DOHH2 (cell line): ENCODE measurements at regions not wholly inside any gene's neighbourhood (a gene's known extent, or its start where the extent isn't known, plus 50 kb on each side); places are given as distances from the start of the nearest gene placed in this dataset.

Experiments
- EZH2phosphoT487 ChIP-seq: fragments of 200-600 bp; sonication (generic); IDR thresholded peaks from 2 replicates; pipeline ENCODE4 v1.6.1; 2017; ENCODE audit warnings: borderline replicate concordance, mild to moderate bottlenecking, antibody characterized with exemption, low read length, moderate library complexity, mixed read lengths
- TF ChIP-seq, protein P1 (sequence below): fragments of 200-600 bp; sonication (generic); IDR thresholded peaks from one replicate; pipeline ENCODE4 v1.5.1; 2014; ENCODE audit warnings: antibody characterized with exemption, mild to moderate bottlenecking, low read depth, low read length; ENCODE audit not compliant: poor library complexity, severe bottlenecking

DNA sequence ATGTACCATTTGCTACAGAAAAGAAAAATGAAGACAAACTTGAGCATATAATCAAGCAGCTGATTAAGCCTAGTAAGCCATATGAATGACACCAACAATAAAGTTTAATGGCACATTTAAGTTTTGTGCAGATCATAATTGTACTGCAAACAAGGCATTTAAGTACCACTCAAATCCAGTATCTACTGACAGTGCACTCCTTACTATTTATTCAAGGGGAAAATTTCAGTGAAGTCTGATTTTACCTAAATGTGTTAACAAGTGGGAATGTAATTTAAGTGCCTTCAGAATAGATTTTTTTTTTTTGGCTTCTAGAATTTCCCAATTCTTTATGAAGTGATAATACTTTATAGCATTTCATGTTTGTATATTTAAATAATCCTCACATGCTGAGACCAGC, 341.0 kb upstream of the POU5F2 start:
- TF ChIP-seq, protein P1, sequence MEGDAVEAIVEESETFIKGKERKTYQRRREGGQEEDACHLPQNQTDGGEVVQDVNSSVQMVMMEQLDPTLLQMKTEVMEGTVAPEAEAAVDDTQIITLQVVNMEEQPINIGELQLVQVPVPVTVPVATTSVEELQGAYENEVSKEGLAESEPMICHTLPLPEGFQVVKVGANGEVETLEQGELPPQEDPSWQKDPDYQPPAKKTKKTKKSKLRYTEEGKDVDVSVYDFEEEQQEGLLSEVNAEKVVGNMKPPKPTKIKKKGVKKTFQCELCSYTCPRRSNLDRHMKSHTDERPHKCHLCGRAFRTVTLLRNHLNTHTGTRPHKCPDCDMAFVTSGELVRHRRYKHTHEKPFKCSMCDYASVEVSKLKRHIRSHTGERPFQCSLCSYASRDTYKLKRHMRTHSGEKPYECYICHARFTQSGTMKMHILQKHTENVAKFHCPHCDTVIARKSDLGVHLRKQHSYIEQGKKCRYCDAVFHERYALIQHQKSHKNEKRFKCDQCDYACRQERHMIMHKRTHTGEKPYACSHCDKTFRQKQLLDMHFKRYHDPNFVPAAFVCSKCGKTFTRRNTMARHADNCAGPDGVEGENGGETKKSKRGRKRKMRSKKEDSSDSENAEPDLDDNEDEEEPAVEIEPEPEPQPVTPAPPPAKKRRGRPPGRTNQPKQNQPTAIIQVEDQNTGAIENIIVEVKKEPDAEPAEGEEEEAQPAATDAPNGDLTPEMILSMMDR = no peak
- no peak for TF ChIP-seq EZH2phosphoT487
